ENCODE measurements at regions not wholly inside any gene's neighbourhood (a gene's known extent, or its start where the extent isn't known, plus 50 kb on each side); places are given as distances from the start of the nearest gene placed in this dataset.
"Not testable (repeated sequence)": the region's sequence is repeated elsewhere in the genome, so short reads cannot be mapped to it uniquely, and the experiment has no call there.

GRCh38 chr7:142495301-142495700 lies 237.4 kb upstream of the PRSS58 start:
- DNase-seq, result not testable (repeated sequence)

DNA sequence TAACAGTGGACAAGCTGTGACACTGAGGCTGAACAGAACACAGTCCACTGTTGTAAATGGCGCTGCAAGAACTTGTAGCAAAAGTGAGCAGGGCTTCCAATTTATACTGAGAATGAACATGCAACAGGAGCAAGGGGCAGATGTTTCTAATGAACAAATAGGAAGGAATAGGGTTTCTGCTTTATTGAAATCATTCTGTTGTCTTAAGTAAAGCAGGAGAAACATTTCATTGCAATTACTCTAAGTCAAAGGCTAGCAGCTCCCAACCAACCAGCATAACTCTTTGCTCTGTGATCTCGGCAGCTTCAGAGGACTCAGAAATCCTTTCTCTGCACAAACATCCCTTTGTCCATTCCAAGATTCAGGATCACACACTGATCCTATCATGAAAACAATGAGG lies 236.2 kb upstream of the PRSS58 start:
- no peak for DNase-seq

GRCh38 chr7:142488842-142489241 lies 231.0 kb upstream of the PRSS58 start:
- DNase-seq, result no peak

- DNase-seq, result no peak
Measured at GRCh38 chr7:142488036-142488633, 230.3 kb upstream of the PRSS58 start.

GRCh38 chr7:142487565-142487964 lies 229.7 kb upstream of the PRSS58 start:
- DNase-seq, result not testable (repeated sequence)

DNA sequence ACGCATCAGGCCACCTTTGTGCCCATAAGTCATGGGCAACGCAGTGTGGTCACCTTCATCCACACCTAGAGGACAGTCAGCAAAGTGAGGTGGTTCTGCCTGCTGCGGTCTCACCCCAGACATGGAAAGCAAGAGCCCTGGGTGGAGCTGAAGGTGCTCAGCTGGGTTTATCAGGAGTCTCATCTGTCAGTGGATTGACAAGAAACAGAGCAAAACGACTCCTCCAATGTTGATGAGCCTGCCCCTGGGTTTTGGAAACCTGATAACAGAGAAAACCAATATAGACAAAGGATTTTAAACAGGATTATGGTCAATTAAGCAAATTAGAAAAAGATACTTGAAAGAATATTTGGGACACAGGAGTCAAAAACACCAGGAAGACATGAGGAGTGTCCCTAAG lies 229.3 kb upstream of the PRSS58 start:
- DNase-seq, result no peak

- peak; percentile 52 for DNase-seq
Measured at GRCh38 chr7:142485617-142486226, 227.9 kb upstream of the PRSS58 start.

DNA sequence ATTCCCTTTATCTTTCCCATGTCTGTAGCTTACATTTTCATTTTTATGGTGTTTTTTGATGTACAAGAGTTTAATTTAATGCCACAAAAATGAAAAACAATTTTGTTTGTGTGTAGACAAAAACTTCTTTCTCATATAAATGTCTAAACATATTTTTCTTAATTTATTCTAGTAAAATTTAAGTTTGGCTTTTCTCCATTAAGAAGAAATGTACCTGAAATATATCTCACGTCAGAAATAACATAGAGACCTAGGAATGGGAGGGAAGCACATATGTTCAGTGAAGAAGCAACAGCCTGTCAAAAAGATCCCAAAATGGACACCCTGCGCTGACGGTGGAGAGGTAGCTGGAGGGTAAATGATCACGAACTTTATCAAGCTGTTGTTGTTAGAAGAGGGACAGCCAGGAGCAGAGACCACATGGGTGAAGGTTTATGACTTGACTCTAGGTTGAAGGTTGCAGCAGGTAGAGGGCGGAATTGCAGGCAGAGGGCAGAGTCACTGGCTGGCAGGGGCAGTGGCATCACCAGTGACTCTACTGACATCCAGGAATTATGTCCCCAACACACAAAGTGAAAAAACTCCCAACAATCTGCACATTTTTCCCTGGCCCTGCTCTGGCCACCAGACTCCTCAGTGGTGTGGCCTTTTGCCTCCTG lies 225.9 kb upstream of the PRSS58 start:
- DNase-seq, result no peak

DNA sequence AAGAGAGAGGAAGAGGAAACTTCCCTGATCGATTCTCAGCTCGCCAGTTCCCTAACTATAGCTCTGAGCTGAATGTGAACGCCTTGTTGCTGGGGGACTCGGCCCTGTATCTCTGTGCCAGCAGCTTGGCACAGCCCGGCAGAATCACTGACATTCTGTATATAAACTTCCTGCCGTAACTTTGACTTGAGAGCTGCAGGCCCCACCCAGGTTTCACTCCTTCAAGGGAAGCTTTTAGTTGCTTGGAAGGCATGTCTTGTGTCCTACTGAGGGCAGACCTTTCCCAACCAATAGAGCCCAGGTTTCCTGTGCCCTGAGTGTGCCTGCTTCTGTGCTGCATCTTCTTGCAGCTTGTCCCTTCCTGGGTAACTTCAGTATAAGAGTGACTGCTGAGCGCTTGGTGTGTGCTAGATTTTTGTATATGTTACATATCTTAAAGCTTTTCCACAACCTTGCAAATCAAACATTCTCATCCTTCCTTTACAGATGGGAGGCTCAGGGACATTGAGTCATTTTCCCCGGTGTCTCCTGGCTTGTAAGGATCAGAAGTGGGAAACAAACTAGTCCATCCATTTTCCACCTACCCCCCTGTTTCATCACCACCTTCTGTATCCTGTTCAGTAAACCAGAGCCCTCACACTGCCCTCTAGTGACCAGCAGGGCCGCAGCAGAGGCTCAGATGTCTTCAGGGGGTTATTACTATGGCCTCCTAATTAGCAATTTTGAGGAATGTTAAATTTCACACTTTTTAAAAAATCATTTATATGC lies 225.2 kb upstream of the PRSS58 start:
- peak; percentile 62 for DNase-seq

GRCh38 chr7:142481548-142481947 lies 223.7 kb upstream of the PRSS58 start:
- no peak for DNase-seq

GRCh38 chr7:142478479-142479220 lies 220.8 kb upstream of the PRSS58 start:
- peak; percentile 60 for DNase-seq

DNA sequence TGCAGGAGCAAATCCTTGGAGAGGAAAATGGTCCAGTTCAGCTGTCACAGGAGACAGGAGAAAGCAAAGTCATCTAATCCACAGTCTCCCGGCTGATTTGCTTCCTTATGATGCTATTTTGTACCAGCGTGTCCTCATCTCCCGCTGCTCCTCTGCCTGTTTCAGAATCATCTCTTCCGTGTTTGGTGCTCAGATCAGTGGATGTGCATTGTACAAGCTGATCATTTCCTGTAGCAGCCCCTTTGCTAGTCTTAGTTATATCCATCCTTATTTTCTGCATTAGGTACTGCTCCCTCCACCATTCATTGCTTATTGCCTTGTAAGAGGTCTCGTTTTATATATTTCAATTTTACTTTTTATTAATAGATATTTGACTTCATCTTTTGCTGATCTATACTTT lies 219.9 kb upstream of the PRSS58 start:
- not testable (repeated sequence) for DNase-seq

DNA sequence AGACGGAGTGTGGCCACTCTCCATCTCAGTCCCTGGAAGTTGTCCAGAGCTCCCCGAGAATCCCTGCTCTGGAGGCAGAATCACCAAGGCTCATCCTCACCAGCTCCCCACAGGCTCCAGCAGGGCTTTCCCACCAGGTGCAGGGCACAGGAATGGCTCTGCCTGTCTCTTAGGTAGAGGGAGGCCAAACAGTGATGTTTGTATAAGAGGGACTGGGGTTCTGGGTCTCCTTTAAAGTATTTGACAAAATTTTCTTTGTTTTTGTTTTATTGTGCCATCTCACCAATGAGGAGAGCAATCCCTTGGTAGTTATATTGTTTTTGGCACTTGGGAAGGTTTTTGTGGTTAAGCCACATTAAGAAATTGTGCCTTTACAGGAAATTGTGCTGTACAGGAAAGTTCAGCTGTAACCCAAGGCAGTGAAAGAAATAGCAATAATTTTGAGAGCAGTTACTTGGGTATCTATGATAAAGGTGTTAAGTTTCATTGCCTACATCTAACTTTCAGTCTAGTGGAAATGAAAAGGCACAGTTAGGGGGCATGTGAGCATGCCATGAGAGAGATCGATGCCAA lies 219.3 kb upstream of the PRSS58 start:
- DNase-seq, result peak; percentile 26

DNA sequence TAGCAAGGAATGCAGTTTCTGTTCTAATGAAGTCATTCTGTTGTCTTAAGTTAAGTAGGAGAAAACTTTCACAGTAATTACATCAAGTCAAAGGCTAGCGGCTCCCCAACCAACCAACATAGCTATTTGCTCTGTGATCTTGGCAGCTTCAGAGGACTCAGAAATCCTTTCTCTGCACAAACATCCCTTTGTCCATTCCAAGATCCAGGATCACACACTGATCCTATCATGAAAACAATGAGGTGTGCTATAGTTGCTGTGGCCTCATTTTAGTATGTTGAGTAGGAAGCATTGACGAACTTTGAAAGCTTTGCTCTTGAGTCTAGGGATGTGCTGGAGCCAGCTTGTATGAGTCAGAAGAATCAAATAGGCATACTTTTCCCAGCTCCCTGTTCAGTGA lies 218.2 kb upstream of the PRSS58 start:
- no peak for DNase-seq

DNA sequence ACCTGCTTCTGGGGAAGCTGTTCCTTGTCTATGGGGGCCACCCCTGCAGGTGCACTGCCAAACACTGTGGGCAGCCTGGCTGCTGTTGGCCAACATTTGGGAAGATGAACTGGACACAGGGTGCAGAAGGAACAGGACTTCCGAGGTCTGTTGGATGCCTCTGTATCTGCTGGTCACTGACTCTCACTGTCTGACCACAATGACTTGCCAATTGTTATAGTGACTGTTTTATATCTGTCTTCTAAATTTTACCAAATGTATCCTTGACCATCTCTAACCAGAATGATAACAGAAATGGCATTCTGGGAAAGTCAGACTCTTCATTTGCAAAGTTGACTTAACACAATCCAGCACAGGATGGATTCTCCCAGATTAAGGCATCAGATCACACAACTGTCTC lies 214.0 kb upstream of the PRSS58 start:
- no peak for DNase-seq

DNA sequence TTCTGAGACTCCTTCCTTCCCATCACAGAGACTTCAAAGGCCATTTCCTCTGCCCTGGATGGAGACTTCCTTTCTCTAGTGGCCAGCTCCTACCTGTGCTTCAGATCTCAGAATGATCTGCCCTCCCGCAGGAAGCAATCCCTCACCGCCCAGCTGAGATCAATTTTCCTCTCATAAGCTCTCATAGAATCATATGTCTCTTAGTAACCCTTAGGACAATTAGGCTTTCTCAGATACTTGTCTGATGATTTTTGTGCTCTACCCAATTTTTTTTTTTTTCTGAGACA lies 212.6 kb upstream of the PRSS58 start:
- DNase-seq, result no peak

DNA sequence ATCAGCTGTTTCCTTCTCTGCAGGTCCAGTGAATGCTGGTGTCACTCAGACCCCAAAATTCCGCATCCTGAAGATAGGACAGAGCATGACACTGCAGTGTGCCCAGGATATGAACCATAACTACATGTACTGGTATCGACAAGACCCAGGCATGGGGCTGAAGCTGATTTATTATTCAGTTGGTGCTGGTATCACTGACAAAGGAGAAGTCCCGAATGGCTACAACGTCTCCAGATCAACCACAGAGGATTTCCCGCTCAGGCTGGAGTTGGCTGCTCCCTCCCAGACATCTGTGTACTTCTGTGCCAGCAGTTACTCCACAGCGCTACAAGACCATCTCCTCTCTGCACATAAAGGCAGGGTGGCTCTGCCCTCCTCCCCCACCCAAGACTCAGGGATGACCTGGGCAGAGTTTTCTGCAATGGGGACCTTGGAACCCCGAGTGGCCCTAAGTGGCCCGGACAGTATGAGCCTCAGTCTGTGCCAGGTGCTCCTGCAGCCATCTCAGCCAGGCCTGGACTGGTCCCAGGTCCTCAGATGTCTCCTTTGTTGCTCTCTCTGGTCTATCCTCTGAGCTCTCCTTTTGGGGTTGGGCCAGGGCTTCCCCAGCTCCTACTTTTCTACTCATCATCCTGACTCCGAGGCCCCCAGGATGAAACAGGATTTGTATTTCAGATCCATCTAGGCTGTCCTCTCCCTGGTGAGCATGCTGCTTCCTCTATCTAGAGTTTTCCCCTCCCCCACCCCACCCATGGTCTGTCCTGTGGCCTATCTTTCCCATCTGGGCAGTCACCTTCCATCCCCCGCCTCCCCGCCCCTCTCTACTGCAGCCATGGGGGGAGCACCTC lies 212.1 kb upstream of the PRSS58 start:
- no peak for DNase-seq

GRCh38 chr7:142468871-142469665 lies 211.2 kb upstream of the PRSS58 start:
- no peak for DNase-seq

DNA sequence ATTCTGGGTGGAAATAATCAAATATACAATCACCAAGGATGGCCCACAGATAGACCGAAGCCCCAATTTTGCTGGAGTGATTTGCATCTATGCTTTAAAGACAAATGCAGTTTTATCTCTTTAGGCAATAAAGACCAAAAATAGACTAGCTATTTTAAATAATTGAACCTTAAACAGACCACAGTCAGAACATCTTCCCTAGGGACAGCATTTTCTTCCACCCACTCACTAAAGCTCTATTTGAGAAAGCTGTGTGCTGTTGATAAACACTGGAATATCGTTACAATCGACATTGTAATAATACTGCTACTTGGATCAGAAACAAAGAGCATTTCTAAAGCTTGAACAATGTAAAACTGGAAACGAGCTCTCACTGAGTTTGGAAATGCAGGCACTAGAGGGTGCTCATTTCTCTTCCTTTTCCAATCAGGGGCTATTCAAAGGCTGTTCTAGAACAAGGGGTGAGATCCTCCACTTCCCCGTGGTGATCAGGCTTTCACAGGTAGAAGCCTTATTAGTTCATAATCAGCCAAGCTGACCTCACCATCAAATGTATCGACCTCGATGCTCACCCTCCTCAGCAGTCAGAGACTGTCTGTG lies 209.3 kb upstream of the PRSS58 start:
- not testable (repeated sequence) for DNase-seq

GRCh38 chr7:142463401-142463850 lies 205.6 kb upstream of the PRSS58 start:
- no peak for DNase-seq

GRCh38 chr7:142461437-142461836 lies 203.6 kb upstream of the PRSS58 start:
- no peak for DNase-seq
